Upper lobe of left lung (tissue), 4 donors: ENCODE measurements at regions not wholly inside any gene's neighbourhood (a gene's known extent, or its start where the extent isn't known, plus 50 kb on each side); places are given as distances from the start of the nearest gene placed in this dataset.

Source experiments
- POLR2A ChIP-seq, 4 donors: fragments of 450-650 bp; IDR thresholded peaks; one replicate each; pipeline ENCODE4 v1.5.1; 2016 to 2017; ENCODE audit warnings: antibody characterized with exemption in 4 of 4, mild to moderate bottlenecking in 2 of 4
- TF ChIP-seq, protein P1 (sequence below), 6 experiments: fragments of 450-650 bp in 4 of 6; fragments of 200-600 bp in 2 of 6; sonication (generic) in 2 of 6; IDR thresholded peaks; one replicate each; pipeline ENCODE4 v1.5.1; 2016 to 2019; ENCODE audit warnings: antibody characterized with exemption in 6 of 6

GRCh38 chr20:11166712-11167111 lies 492.9 kb upstream of the JAG1 start:
- TF ChIP-seq POLR2A (IDR thresholded peaks at IDR 0.05), result no peak
- TF ChIP-seq, protein P1, sequence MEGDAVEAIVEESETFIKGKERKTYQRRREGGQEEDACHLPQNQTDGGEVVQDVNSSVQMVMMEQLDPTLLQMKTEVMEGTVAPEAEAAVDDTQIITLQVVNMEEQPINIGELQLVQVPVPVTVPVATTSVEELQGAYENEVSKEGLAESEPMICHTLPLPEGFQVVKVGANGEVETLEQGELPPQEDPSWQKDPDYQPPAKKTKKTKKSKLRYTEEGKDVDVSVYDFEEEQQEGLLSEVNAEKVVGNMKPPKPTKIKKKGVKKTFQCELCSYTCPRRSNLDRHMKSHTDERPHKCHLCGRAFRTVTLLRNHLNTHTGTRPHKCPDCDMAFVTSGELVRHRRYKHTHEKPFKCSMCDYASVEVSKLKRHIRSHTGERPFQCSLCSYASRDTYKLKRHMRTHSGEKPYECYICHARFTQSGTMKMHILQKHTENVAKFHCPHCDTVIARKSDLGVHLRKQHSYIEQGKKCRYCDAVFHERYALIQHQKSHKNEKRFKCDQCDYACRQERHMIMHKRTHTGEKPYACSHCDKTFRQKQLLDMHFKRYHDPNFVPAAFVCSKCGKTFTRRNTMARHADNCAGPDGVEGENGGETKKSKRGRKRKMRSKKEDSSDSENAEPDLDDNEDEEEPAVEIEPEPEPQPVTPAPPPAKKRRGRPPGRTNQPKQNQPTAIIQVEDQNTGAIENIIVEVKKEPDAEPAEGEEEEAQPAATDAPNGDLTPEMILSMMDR (IDR thresholded peaks at IDR 0.05), result no peak
